GM10248 (cell line): ENCODE measurements at regions not wholly inside any gene's neighbourhood (a gene's known extent, or its start where the extent isn't known, plus 50 kb on each side); places are given as distances from the start of the nearest gene placed in this dataset.

Experiments used
- CTCF ChIA-PET: fragments of 300-600 bp; sonication (Branson Sonifier 250); formaldehyde crosslinking; extraction: SDS; loops from one replicate; lab custom pipeline; 2021; ENCODE audit warnings: antibody characterized with exemption; lab: Yijun Ruan, JAX
- POLR2A ChIA-PET: fragments of 350-650 bp; sonication (Branson Sonifier 250); formaldehyde crosslinking; extraction: SDS; loops from one replicate; lab custom pipeline; 2020; ENCODE audit warnings: antibody characterized with exemption; lab: Yijun Ruan, JAX
- DNase-seq: peaks from one replicate; pipeline ENCODE4 v3.0.0; 2012; ENCODE audit errors: extremely low spot score
- CTCF ChIP-seq: IDR thresholded peaks from 2 replicates; pipeline ENCODE4 v1.5.1; 2012; ENCODE audit warnings: mild to moderate bottlenecking, low read depth; ENCODE audit errors: extremely low read depth, missing control alignments, control extremely low read depth

DNA sequence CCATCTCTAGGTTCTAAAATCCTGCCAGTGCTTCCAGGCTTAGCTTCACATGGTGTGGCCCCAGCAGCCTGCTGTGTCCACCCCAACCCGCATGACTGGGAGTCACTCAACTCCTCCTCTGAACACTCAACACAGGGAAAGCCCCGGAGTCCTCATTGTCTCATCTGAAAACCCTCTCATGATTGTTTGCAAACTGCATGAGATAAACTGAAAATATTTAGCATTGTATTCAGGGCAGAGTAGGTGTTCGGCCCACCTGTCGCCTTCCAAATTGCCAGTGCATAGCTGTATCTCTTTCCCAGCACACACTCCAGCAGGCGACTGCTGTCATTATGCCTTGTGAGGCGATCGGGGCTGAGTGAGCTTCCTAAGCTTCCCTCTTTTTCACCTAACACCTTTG lies 76.7 kb upstream of the SORBS2 start:
- TF ChIP-seq CTCF: no peak
- POLR2A ChIA-PET: no interaction called here
- DNase-seq: no peak
- CTCF ChIA-PET: no interaction called here

DNA sequence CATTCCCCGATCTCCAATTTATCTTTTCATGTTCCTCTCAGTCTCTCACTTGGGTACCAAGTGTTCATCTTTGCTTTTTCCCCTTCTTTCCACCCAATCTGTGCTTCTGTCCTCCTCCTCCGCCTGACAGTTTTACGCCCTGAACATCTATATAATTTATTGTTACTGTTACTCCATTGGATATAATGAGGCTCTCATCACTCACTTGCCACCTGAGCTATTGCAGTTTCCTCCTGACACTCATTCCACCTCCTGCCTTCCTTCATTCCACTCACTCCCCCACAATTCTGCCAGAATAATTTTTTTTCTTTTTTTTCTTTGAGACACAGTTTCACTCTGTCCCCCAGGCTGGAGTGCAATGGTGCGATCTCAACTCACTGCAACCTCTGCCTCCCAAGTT lies 77.6 kb upstream of the SORBS2 start:
- TF ChIP-seq CTCF: no peak
- CTCF ChIA-PET: no interaction called here
- POLR2A ChIA-PET: no interaction called here
- no peak for DNase-seq

- DNase-seq: no peak
- no peak for TF ChIP-seq CTCF
- CTCF ChIA-PET: no interaction called here
- POLR2A ChIA-PET: no interaction called here
Observed at GRCh38 chr4:185890196-185890595, 78.2 kb upstream of the SORBS2 start.

GRCh38 chr4:185892165-185892564 lies 80.2 kb upstream of the SORBS2 start:
- CTCF ChIA-PET: no interaction called here
- DNase-seq: no peak
- TF ChIP-seq CTCF: no peak
- POLR2A ChIA-PET: no interaction called here

DNA sequence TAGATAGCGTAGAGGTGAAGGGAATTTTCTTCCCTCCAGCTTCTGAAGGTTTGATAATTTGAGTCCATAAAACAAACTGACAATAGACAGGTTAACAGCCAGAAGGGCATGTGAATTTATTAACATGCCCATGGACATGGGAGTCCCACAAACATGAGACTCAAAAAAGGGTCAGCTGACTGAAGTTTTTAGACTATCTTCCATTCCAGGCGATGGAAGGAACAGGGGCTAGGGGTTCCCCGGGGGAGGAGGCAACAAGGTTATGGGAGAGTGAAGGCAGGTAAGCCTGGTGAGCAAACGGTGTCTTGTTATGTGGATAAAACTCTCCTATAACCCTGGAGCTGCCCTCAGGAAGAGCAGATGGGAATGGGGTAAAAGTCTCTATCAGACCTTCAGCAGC lies 81.5 kb upstream of the SORBS2 start:
- ChIA-PET CTCF (interaction anchor here (0.9 kb wide), 1 partner anchor 16 kb away, joined by 3 read pairs; no protein-coding TSS in a partner anchor), POLR2A (no interaction called here)
- DNase-seq: no peak
- TF ChIP-seq CTCF: no peak

DNA sequence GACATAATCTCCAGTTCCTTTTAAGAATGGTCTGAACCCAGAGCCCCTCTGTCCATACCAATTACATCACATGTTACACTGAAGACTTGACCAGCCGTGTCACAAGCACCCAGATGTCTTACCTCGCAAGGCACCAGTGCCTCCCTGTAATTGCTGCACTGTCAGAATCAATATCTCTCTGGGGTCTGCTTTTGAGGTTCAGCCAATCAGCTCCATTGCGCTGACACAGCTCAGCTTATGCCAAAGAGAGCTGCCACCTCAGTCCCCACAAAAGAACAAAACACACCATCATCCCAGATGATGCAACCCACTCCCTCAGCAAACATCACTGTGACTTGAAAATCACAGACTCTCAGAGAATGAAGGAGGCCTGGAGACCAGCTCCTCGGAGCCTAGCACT lies 82.5 kb upstream of the SORBS2 start:
- ChIA-PET CTCF (interaction anchor here (1.3 kb wide), 1 partner anchor 9 kb away, joined by 4 read pairs; no protein-coding TSS in a partner anchor), POLR2A (no interaction called here)
- no peak for DNase-seq
- TF ChIP-seq CTCF: no peak

- no peak for DNase-seq
- POLR2A ChIA-PET: no interaction called here
- no peak for TF ChIP-seq CTCF
- CTCF ChIA-PET: interaction anchor here (1.3 kb wide), 1 partner anchor 10 kb away, joined by 4 read pairs; no protein-coding TSS in a partner anchor
Observed at GRCh38 chr4:185895351-185895750, 83.4 kb upstream of the SORBS2 start.
